H1 (cell line): ENCODE measurements at regions not wholly inside any gene's neighbourhood (a gene's known extent, or its start where the extent isn't known, plus 50 kb on each side); places are given as distances from the start of the nearest gene placed in this dataset.

Source experiments
- CTCF ChIA-PET: fragments of 300-600 bp; sonication (Branson Sonifier 250); formaldehyde crosslinking; loops from one replicate; lab custom pipeline; 2021; ENCODE audit not compliant: partially characterized antibody; lab: Charles Lee
- POLR2A ChIA-PET: fragments of 300-600 bp; sonication (Branson Sonifier 250); formaldehyde crosslinking; loops from one replicate; lab custom pipeline; 2021; ENCODE audit warnings: inconsistent platforms; ENCODE audit not compliant: partially characterized antibody; lab: Charles Lee
- DNase-seq, 2 experiments: peaks; one replicate each; pipeline versions ENCODE4 v3.0.0 to v3.0.0-alpha.2; 2010 to 2022; ENCODE audit warnings: low spot score in 2 of 2, low read depth in 1 of 2, mixed read lengths in 1 of 2
- FAIRE-seq: peaks from 2 replicates; lab custom pipeline; 2011; peaks lifted over from hg19 to GRCh38; lab: Jason Lieb, UNC
- H2AFZ ChIP-seq: 2 replicates; pipeline ENCODE4 v1.8.1; 2012; ENCODE audit warnings: low read length, inconsistent platforms
- H2AK5ac ChIP-seq: 2 replicates; pipeline ENCODE4 v1.6.1; 2013; ENCODE audit warnings: low read depth, low read length
- H2BK120ac ChIP-seq: replicated peaks from 2 replicates; pipeline ENCODE3; 2013; ENCODE audit warnings: low read depth, low read length, inconsistent platforms
- H2BK12ac ChIP-seq: 2 replicates; pipeline ENCODE4 v1.6.1; 2013; ENCODE audit warnings: low read depth, low read length
- H2BK15ac ChIP-seq: 2 replicates; pipeline ENCODE4 v1.6.1; 2013; ENCODE audit warnings: low read length
- H2BK20ac ChIP-seq: 2 replicates; pipeline ENCODE4 v1.6.1; 2013; ENCODE audit warnings: low read length
- H2BK5ac ChIP-seq: 2 replicates; pipeline ENCODE4 v1.6.1; 2013; ENCODE audit warnings: low read depth, low read length
- H3K14ac ChIP-seq: 2 replicates; pipeline ENCODE4 v1.6.1; 2013; ENCODE audit warnings: inconsistent platforms; ENCODE audit not compliant: insufficient read length
- H3K18ac ChIP-seq: 2 replicates; pipeline ENCODE4 v1.6.1; 2013; ENCODE audit warnings: low read length; ENCODE audit errors: extremely low read depth
- H3K23ac ChIP-seq: 2 replicates; pipeline ENCODE4 v1.6.1; 2013; ENCODE audit warnings: inconsistent platforms; ENCODE audit not compliant: insufficient read length
- H3K23me2 ChIP-seq: 2 replicates; pipeline ENCODE4 v1.6.1; 2013; ENCODE audit warnings: low read depth, low read length
- H3K27ac ChIP-seq: 2 replicates; pipeline ENCODE4 v1.6.1; 2011; ENCODE audit warnings: low read depth, low read length, inconsistent platforms
- H3K27me3 ChIP-seq, 4 experiments: replicated peaks in 1 of 4; 1 replicate in 1 of 4; 2 replicates in 3 of 4; pipeline versions ENCODE4 v1.6.1 to v1.8.1; 2011 to 2013; ENCODE audit warnings: low read length in 3 of 4, mild to moderate bottlenecking in 3 of 4, inconsistent platforms in 2 of 4, mixed read lengths in 2 of 4, moderate library complexity in 1 of 4; ENCODE audit not compliant: control insufficient read depth in 3 of 4, insufficient read depth in 3 of 4; ENCODE audit errors: extremely low read depth in 1 of 4
- H3K36me3 ChIP-seq, 4 experiments: 2 replicates each; pipeline versions ENCODE4 v1.6.1 to v1.8.1; 2011 to 2013; ENCODE audit warnings: mild to moderate bottlenecking in 4 of 4, low read length in 3 of 4, moderate library complexity in 2 of 4, control low read depth in 1 of 4, inconsistent platforms in 1 of 4; ENCODE audit not compliant: insufficient read depth in 4 of 4, control insufficient read depth in 2 of 4
- H3K4ac ChIP-seq: replicated peaks from 2 replicates; pipeline ENCODE3; 2013; ENCODE audit warnings: low read length, low read depth, mixed read lengths, inconsistent platforms; ENCODE audit not compliant: insufficient read length
- H3K4me1 ChIP-seq, 4 experiments: replicated peaks in 1 of 4; 1 replicate in 1 of 4; 2 replicates in 3 of 4; pipeline versions ENCODE4 v1.6.1 to v1.8.1; 2011 to 2013; ENCODE audit warnings: low read length in 3 of 4, inconsistent platforms in 2 of 4, mixed read lengths in 1 of 4; ENCODE audit not compliant: insufficient read depth in 4 of 4, control insufficient read depth in 3 of 4
- H3K4me2 ChIP-seq, 2 experiments: 2 replicates each; pipeline versions ENCODE4 v1.6.1 to v1.8.1; 2011 to 2013; ENCODE audit warnings: low read depth in 2 of 2, low read length in 2 of 2, control low read depth in 1 of 2, inconsistent platforms in 1 of 2, mild to moderate bottlenecking in 1 of 2; ENCODE audit not compliant: insufficient read depth in 1 of 2
- H3K4me3 ChIP-seq, 4 experiments: fragments of 200-600, 300-600 bp in 1 of 4; sonication (generic), shearing (Covaris generic), sonication (Bioruptor Twin) in 1 of 4; 2 replicates each; pipeline versions ENCODE4 v1.5.1 to v1.8.1; 2011 to 2016; ENCODE audit warnings: low read length in 4 of 4, low read depth in 3 of 4, control low read depth in 2 of 4, inconsistent platforms in 2 of 4, mild to moderate bottlenecking in 2 of 4, mixed read lengths in 1 of 4, moderate library complexity in 1 of 4; ENCODE audit not compliant: insufficient read depth in 2 of 4; ENCODE audit errors: extremely low read depth in 1 of 4
- H3K56ac ChIP-seq: replicated peaks from 2 replicates; pipeline ENCODE3; 2013; ENCODE audit warnings: low read depth, mild to moderate bottlenecking, mixed read lengths, low read length, inconsistent platforms; ENCODE audit not compliant: insufficient read length
- H3K79me1 ChIP-seq: 2 replicates; pipeline ENCODE4 v1.6.1; 2013; ENCODE audit warnings: low read depth, low read length, control low read depth
- H3K79me2 ChIP-seq, 2 experiments: 2 replicates each; pipeline versions ENCODE4 v1.6.1 to v1.8.1; 2012 to 2013; ENCODE audit warnings: low read length in 2 of 2, mild to moderate bottlenecking in 2 of 2, inconsistent platforms in 1 of 2; ENCODE audit not compliant: insufficient read depth in 2 of 2, control insufficient read depth in 1 of 2
- H3K9ac ChIP-seq, 4 experiments: replicated peaks in 1 of 4; 1 replicate in 1 of 4; 2 replicates in 3 of 4; pipeline versions ENCODE4 v1.6.1 to v1.8.1; 2011 to 2013; ENCODE audit warnings: low read depth in 3 of 4, low read length in 3 of 4, control low read depth in 2 of 4, mild to moderate bottlenecking in 2 of 4, moderate library complexity in 2 of 4, inconsistent platforms in 1 of 4; ENCODE audit errors: extremely low read depth in 1 of 4
- H3K9me3 ChIP-seq, 2 experiments: 2 replicates each; pipeline versions ENCODE4 v1.6.1 to v1.8.1; 2012 to 2013; ENCODE audit warnings: mild to moderate bottlenecking in 2 of 2, moderate library complexity in 2 of 2, control low read depth in 1 of 2, inconsistent platforms in 1 of 2, low read depth in 1 of 2, low read length in 1 of 2, mixed read lengths in 1 of 2; ENCODE audit not compliant: insufficient read depth in 2 of 2
- H4K20me1 ChIP-seq, 2 experiments: replicated peaks in 1 of 2; 2 replicates each; pipeline versions ENCODE3 to v1.8.1; 2011 to 2013; ENCODE audit warnings: inconsistent platforms in 2 of 2, low read length in 2 of 2, mild to moderate bottlenecking in 1 of 2; ENCODE audit not compliant: insufficient read depth in 2 of 2, control insufficient read depth in 1 of 2
- H4K5ac ChIP-seq: 2 replicates; pipeline ENCODE4 v1.6.1; 2013; ENCODE audit warnings: low read length, low read depth, mixed read lengths, inconsistent platforms; ENCODE audit not compliant: insufficient read length
- H4K8ac ChIP-seq: 2 replicates; pipeline ENCODE4 v1.8.0; 2013; ENCODE audit warnings: mild to moderate bottlenecking, moderate library complexity, low read length, inconsistent platforms; ENCODE audit not compliant: insufficient read depth; ENCODE audit errors: extremely low read depth
- H4K91ac ChIP-seq: replicated peaks from 2 replicates; pipeline ENCODE3; 2013; ENCODE audit warnings: low read length, mixed read lengths, inconsistent platforms; ENCODE audit not compliant: insufficient read length
- ATF2 ChIP-seq: IDR thresholded peaks from 2 replicates; pipeline ENCODE4 v1.6.1; 2012; ENCODE audit warnings: low read length, inconsistent platforms
- CBX8 ChIP-seq: fragments of 300-800, 300-1000 bp; sonication (generic); IDR thresholded peaks from 2 replicates; pipeline ENCODE4 v1.7.1; 2016; ENCODE audit warnings: low read depth, low read length, borderline replicate concordance
- POLR2A ChIP-seq, 2 experiments: IDR thresholded peaks; 1 replicate in 1 of 2; 2 replicates in 1 of 2; pipeline ENCODE4 v1.6.1; 2011; ENCODE audit warnings: low read depth in 2 of 2, low read length in 2 of 2, mild to moderate bottlenecking in 2 of 2; ENCODE audit errors: control extremely low read depth in 1 of 2
- RAD21 ChIP-seq, 2 experiments: IDR thresholded peaks in 1 of 2; conservative IDR thresholded peaks in 1 of 2; 2 replicates each; pipeline ENCODE4 v1.6.1; 2011; ENCODE audit warnings: low read depth in 2 of 2, low read length in 2 of 2, improper control_type of control experiment in 1 of 2, inconsistent platforms in 1 of 2, mild to moderate bottlenecking in 1 of 2, moderate library complexity in 1 of 2
- RBBP5 ChIP-seq: IDR thresholded peaks from 2 replicates; pipeline ENCODE4 v1.7.1; 2012; ENCODE audit warnings: low read depth, mild to moderate bottlenecking, inconsistent platforms, low read length, moderate library complexity, borderline replicate concordance
- TCF12 ChIP-seq: IDR thresholded peaks from 2 replicates; pipeline ENCODE4 v1.6.1; 2011; ENCODE audit warnings: low read depth, mild to moderate bottlenecking, low read length
- WGBS, 2 experiments: shearing (Covaris generic) in 1 of 2; methylation state at CpG; one replicate each; pipeline versions ENCODE4 v1.1.6 to v1.1.7; 2013 to 2015; ENCODE audit warnings: low lambda C conversion rate in 2 of 2, mixed read lengths in 2 of 2, inconsistent platforms in 1 of 2, low coverage in 1 of 2, missing lambda C conversion rate in 1 of 2; ENCODE audit not compliant: insufficient replicate concordance in 2 of 2, insufficient coverage in 1 of 2, insufficient read length in 1 of 2; ENCODE audit errors: extremely low coverage in 1 of 2, missing lambda C conversion rate in 1 of 2; 5-methylcytosine and 5-hydroxymethylcytosine counted together

GRCh38 chr18:77373730-77374445 is 124.2 kb downstream of the GALR1 start:
- Histone ChIP-seq H3K4me2 (no peak overlapping the region), H3K36me3 (no peaks in the 10 kb centered on the region), H3K27me3 (no peaks in the 10 kb centered on the region), H2BK5ac (no peak overlapping the region), H3K9ac (no peak overlapping the region), H3K23me2 (no peaks in the 10 kb centered on the region), H4K91ac (no peak overlapping the region), H4K5ac (no peak overlapping the region), H3K14ac (no peak overlapping the region), H4K8ac (no peak overlapping the region), H2BK15ac (no peak overlapping the region), H2BK120ac (no peak overlapping the region), H3K18ac (no peak overlapping the region), H2AFZ (0 out of 2 replicates have a peak overlapping the region, but pooled peaks have one; percentile 37), H3K79me1 (no peaks in the 10 kb centered on the region), H2AK5ac (no peak overlapping the region), H3K9me3 (peaks cover 5 to 6% of the 10 kb centered on the region in 2 experiments; a peak in 3 of 4 replicates), H3K23ac (no peak overlapping the region), H3K4me3 (no peak overlapping the region), H3K56ac (no peak overlapping the region), H3K4ac (no peak overlapping the region), H3K79me2 (no peaks in the 10 kb centered on the region), H2BK12ac (no peak overlapping the region), H3K27ac (no peak overlapping the region), H4K20me1 (peaks cover 0 to 2% of the 10 kb centered on the region in 2 experiments), H3K4me1 (peaks cover 0 to 6% (median 0%) of the 10 kb centered on the region in 4 experiments; a peak in 1 of 7 replicates), H2BK20ac (no peak overlapping the region)
- DNase-seq = no peak
- CTCF ChIA-PET = no interaction called here
- WGBS, 2 experiments = 82% methylated on average over 9 of the region's 9 CpGs; no CpG with 5 or more reads in 1 of the 2 experiments
- FAIRE-seq = no peak
- POLR2A ChIA-PET = no interaction called here
- TF ChIP-seq POLR2A (IDR thresholded peaks at IDR 0.05; ENCODE audit: control extremely low read depth in 1 of 2, low read depth in 2 of 2, low read length in 2 of 2) = no peak
- no peak for TF ChIP-seq RAD21 (IDR thresholded peaks at IDR 0.05 in 1 of 2, conservative IDR thresholded peaks at IDR 0.05 in 1 of 2; ENCODE audit: low read depth in 2 of 2, low read length in 2 of 2)
- no peak for TF ChIP-seq CBX8
- no peak for TF ChIP-seq ATF2
- TF ChIP-seq RBBP5 = no peak
- TF ChIP-seq TCF12 = no peak
